ENCODE measurements at regions not wholly inside any gene's neighbourhood (a gene's known extent, or its start where the extent isn't known, plus 50 kb on each side); places are given as distances from the start of the nearest gene placed in this dataset.

DNA sequence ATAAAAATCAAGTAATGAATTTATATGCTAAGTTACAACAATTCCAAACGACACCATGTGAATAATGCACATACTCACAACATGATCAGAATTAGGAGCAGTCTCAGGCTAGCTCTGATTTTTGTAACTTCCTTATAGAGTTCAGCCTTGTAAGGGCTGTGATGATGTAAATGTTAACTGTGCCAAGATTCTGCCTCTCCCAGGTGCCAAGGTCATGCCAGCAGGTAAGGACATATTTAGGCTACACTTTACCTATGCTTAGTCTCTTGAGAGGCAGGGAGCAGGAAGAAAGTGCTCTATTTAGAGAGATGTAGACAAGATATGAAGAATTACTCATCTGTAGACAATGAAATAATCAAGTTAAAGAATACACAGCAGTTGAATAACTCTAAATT is 53.6 kb upstream of the AGR3 start:
- Histone ChIP-seq H3K9ac (replicated peaks in 1 of 4; ENCODE audit: extremely low read depth in 1 of 4, low read depth in 3 of 4, low read length in 3 of 4) (no peak overlapping the region), H3K4ac (replicated peaks; ENCODE audit: insufficient read length, low read depth, low read length) (no peak overlapping the region), H3K23ac (ENCODE audit: insufficient read length) (no peak overlapping the region), H4K8ac (ENCODE audit: extremely low read depth, insufficient read depth, low read length) (no peak overlapping the region), H3K79me1 (ENCODE audit: low read depth, low read length) (no peaks in the 10 kb centered on the region), H3K27ac (ENCODE audit: low read depth, low read length) (no peak overlapping the region), H3K4me2 (ENCODE audit: insufficient read depth in 1 of 2, low read depth in 2 of 2, low read length in 2 of 2) (no peak overlapping the region), H3K14ac (ENCODE audit: insufficient read length) (no peak overlapping the region), H2BK5ac (ENCODE audit: low read depth, low read length) (no peak overlapping the region), H3K23me2 (ENCODE audit: low read depth, low read length) (no peaks in the 10 kb centered on the region; the same call in 1 of the 2 replicates), H4K5ac (ENCODE audit: insufficient read length, low read depth, low read length) (no peak overlapping the region), H2BK12ac (ENCODE audit: low read depth, low read length) (no peak overlapping the region), H4K20me1 (replicated peaks in 1 of 2; ENCODE audit: control insufficient read depth in 1 of 2, insufficient read depth in 2 of 2, low read length in 2 of 2) (no peaks in the 10 kb centered on the region), H3K18ac (ENCODE audit: extremely low read depth, low read length) (no peak overlapping the region), H3K4me1 (replicated peaks in 1 of 4; ENCODE audit: control insufficient read depth in 3 of 4, insufficient read depth in 4 of 4, low read length in 3 of 4) (no peaks in the 10 kb centered on the region), H2AK5ac (ENCODE audit: low read depth, low read length) (no peak overlapping the region), H2AFZ (ENCODE audit: low read length) (no peak overlapping the region), H4K91ac (replicated peaks; ENCODE audit: insufficient read length, low read length) (no peak overlapping the region), H3K27me3 (replicated peaks in 1 of 4; ENCODE audit: control insufficient read depth in 3 of 4, extremely low read depth in 1 of 4, insufficient read depth in 3 of 4, low read length in 3 of 4) (no peaks in the 10 kb centered on the region), H3K9me3 (ENCODE audit: insufficient read depth in 2 of 2, low read depth in 1 of 2, low read length in 1 of 2) (no peaks in the 10 kb centered on the region), H2BK15ac (ENCODE audit: low read length) (no peak overlapping the region), H2BK120ac (replicated peaks; ENCODE audit: low read depth, low read length) (no peak overlapping the region), H3K79me2 (ENCODE audit: control insufficient read depth in 1 of 2, insufficient read depth in 2 of 2, low read length in 2 of 2) (no peaks in the 10 kb centered on the region), H3K36me3 (ENCODE audit: control insufficient read depth in 2 of 4, insufficient read depth in 4 of 4, low read length in 3 of 4) (no peaks in the 10 kb centered on the region; a peak in 1 of 8 replicates), H2BK20ac (ENCODE audit: low read length) (no peak overlapping the region), H3K56ac (replicated peaks; ENCODE audit: insufficient read length, low read depth, low read length) (no peak overlapping the region), H3K4me3 (ENCODE audit: extremely low read depth in 1 of 4, insufficient read depth in 2 of 4, low read depth in 3 of 4, low read length in 4 of 4) (no peak overlapping the region)
- WGBS, 2 experiments (ENCODE audit: extremely low coverage in 1 of 2, insufficient coverage in 1 of 2, insufficient read length in 1 of 2, insufficient replicate concordance in 2 of 2, low coverage in 1 of 2, low lambda C conversion rate in 2 of 2, missing lambda C conversion rate in 1 of 2), result 89% methylated on average over 1 of the region's 1 CpG; no CpG with 5 or more reads in 1 of the 2 experiments
- TF ChIP-seq, protein P1, sequence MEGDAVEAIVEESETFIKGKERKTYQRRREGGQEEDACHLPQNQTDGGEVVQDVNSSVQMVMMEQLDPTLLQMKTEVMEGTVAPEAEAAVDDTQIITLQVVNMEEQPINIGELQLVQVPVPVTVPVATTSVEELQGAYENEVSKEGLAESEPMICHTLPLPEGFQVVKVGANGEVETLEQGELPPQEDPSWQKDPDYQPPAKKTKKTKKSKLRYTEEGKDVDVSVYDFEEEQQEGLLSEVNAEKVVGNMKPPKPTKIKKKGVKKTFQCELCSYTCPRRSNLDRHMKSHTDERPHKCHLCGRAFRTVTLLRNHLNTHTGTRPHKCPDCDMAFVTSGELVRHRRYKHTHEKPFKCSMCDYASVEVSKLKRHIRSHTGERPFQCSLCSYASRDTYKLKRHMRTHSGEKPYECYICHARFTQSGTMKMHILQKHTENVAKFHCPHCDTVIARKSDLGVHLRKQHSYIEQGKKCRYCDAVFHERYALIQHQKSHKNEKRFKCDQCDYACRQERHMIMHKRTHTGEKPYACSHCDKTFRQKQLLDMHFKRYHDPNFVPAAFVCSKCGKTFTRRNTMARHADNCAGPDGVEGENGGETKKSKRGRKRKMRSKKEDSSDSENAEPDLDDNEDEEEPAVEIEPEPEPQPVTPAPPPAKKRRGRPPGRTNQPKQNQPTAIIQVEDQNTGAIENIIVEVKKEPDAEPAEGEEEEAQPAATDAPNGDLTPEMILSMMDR (IDR thresholded peaks at IDR 0.05; ENCODE audit: control extremely low read depth in 1 of 3, insufficient read depth in 1 of 3, low read depth in 1 of 3, low read length in 3 of 3), result no peak
- TF ChIP-seq HDAC2 (IDR thresholded peaks at IDR 0.05; ENCODE audit: borderline replicate concordance in 1 of 2, low read depth in 2 of 2, low read length in 2 of 2) (no peak), ZNF274 (IDR thresholded peaks at IDR 0.05; ENCODE audit: borderline replicate concordance, extremely low read depth, low read length) (no peak), SAP30 (IDR thresholded peaks at IDR 0.05; ENCODE audit: insufficient read depth, insufficient replicate concordance, low read length) (no peak), HDAC6 (IDR thresholded peaks at IDR 0.05; ENCODE audit: low read depth, low read length) (no peak), GABPA (IDR thresholded peaks at IDR 0.05; ENCODE audit: borderline replicate concordance, insufficient read depth, low read length) (no peak), TEAD4 (IDR thresholded peaks at IDR 0.05; ENCODE audit: low read depth, low read length) (no peak)
- no peak for FAIRE-seq
- ChIA-PET CTCF (ENCODE audit: partially characterized antibody) (interaction anchor here (0.6 to 0.8 kb wide), 2 partner anchors 406 to 609 kb away, joined by 3 read pairs; no protein-coding TSS in a partner anchor), POLR2A (ENCODE audit: partially characterized antibody) (no interaction called here)
- DNase-seq (ENCODE audit: low read depth in 1 of 2, low spot score in 2 of 2), result no peak
